ENCODE measurements at regions not wholly inside any gene's neighbourhood (a gene's known extent, or its start where the extent isn't known, plus 50 kb on each side); places are given as distances from the start of the nearest gene placed in this dataset.

DNA sequence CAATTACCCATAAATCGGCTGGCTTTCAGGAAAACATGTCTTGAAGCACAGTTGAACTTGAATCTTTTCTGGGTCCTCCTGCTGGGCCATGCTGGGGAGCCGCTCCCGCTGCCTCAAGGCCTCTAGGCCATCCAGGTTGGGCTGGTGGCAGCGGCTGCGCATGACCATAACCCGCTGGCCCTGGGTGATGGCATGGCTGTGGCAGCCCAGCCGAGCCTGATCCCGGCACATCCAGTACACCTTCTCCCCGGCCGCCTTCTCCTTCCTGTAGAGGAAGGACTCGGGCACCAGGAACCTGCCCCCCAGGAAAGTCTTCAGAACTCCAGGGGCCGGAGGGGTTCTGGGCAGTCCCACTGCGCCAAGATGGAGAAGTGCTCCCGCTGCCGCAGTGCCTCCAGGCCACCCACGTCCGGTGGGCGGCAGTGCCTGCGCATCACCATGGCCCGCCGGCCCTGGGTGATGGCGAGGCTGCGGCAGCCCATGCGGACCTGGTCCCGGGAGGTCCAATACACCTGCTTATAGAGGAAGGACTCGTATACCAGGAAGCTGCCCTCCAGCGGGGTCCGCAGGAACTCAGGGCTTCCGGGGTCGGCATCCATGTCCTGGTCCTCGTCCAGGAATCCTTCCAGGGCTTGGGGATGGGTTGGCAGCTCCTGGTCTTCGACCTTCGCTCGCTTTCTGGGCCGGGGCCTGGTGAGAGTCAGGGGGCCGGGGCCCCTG is 84.3 kb upstream of the FXR1 start:
- H3K4me3 ChIP-seq (ENCODE audit: low read depth, low read length): no peak overlapping the region

DNA sequence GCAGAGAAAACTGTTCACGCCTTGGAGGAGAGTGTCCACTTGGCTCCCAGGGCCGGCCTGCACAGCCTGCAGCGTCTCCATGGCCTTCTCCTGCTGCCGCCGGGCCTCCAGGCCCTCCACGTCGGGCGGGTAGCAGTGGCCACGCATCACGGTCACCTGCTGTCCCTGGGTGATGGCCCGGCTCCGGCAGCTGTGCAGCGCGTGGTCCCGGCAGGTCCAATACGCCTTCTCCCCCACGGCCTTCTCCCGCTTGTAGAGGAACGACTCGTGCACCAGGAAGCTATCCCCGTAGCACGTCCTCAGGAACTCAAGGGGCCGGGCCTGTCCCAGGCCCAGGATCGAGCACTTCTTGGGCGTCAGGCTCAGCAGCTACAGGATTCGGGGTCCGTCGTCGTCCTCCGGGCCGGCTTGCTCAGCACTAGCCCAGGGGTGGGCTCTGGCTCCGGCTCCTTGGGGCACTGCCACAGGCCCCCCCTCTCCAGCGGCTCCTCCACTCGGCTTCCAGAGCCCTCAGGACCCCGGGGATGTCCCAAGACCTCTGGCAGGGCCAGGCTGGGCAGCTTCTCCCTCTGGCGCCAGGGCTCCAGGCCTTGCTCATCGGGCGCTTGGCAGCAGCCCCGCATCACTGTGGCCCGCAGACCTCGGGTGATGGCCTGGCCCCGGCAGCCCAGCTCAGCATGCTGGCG is 83.6 kb upstream of the FXR1 start:
- H3K4me3 ChIP-seq (ENCODE audit: low read depth, low read length): no peak overlapping the region
- no peak for DNase-seq (ENCODE audit: low read depth)

More for the DNA sequence above, 84.3 kb upstream of the FXR1 start:
- DNase-seq (ENCODE audit: low read depth): no peak

DNA sequence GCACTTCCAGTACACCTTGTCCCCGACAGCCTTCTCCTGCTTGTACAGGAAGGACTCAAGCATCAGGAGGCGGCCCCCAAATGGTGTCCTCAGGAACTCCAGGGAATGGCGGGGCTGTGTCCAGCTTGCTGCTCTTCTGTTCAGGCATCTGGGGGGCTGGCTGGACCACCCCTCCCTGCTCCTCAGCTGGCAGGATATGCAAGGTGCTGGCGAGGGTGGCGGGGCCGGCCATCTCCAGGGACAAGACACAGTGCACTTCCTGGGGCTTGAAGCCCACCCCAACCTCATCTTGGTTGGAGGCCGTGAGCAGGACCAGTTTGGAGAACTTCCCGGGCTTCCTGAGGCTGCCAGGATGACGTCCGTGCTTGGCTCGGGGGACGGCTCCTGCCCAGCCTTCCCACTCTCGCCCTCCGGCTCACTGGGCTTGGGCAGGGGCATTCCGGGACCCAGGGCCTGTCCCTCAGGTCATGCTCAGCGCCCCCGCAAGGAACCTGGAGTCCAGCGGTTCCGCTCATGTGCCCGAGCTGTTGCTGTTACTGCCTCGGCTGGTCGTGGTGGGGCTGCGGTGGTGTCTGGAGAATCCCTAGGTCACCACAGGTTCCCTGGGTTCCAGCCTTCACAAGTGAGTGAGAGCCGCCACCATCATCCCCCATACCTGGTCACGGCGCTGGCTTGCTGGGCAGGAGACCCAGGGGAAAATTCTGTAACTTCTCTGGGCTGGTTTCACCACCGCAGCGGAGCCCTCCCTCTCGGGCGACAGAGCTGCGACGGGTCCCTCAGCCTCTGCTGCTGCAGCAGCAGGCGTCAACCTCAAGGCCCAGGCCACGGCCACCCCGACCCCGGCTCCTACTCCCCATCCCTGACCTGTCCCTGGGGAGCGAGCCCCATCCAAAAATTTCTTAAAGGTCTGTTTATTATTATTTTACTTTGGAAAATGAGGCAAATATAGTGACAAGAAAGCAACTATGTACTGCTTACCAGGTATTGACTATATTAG is 82.8 kb upstream of the FXR1 start:
- no peak overlapping the region for H3K4me3 ChIP-seq (ENCODE audit: low read depth, low read length)
- DNase-seq (ENCODE audit: low read depth): no peak

DNA sequence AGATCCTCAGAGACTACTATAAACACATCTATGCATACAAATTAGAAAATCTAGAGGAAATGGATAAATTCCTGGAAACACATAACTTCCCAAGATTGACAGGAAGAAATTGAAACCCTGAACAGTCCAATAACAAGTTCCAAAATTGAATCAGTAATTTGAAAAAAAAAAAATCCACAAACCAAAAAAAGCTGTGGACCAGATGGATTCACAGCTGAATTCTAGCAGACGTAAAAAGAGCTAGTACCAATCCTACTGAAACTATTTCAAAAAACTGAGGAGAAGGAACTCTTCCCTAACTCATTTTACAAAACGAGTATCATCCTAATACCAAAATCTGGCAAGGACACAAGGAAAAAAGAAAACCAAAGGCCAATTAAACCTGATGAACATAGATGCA is 77.0 kb upstream of the FXR1 start:
- H3K4me3 ChIP-seq (ENCODE audit: low read depth, low read length): no peak overlapping the region
- no peak for DNase-seq (ENCODE audit: low read depth)

DNA sequence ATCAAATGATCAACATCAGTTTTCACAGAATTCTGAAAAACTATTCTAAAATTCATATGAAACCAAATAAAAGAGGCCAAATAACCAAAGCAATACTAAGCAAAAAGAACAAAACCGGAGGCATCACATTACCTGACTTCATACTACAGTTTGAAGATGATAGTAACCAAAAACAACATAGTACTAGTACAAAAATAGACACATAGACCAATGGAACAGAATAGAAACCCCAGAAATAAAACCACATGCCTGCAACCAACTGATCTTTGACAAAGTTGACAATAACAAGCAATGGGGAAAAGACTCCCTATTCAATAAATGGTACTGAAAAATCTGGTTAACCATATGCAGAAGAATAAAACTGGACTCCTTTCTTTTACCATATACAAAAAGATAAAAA is 75.7 kb upstream of the FXR1 start:
- no peak overlapping the region for H3K4me3 ChIP-seq (ENCODE audit: low read depth, low read length)
- no peak for DNase-seq (ENCODE audit: low read depth)

DNA sequence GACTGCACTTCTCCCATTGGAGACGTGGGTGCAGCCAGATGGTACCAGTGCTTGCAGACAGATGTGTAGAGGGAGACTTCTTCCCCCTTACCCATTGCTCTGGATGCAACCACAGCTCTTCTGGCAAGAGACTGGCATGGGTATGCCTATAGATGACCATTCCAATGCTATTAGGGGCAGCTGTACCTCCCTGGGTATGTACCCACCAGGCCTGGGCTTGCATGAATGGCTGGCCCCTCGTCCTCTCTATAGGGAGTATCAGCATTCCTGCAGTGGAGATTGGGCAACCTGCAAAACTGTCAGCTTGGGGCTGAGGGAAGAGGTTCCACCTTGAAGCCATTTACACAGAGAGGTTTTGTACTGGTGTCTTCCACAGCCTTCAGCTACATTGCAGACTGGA is 57.6 kb upstream of the FXR1 start:
- no peak overlapping the region for H3K4me3 ChIP-seq (ENCODE audit: low read depth, low read length)
- DNase-seq (ENCODE audit: low read depth): no peak

DNA sequence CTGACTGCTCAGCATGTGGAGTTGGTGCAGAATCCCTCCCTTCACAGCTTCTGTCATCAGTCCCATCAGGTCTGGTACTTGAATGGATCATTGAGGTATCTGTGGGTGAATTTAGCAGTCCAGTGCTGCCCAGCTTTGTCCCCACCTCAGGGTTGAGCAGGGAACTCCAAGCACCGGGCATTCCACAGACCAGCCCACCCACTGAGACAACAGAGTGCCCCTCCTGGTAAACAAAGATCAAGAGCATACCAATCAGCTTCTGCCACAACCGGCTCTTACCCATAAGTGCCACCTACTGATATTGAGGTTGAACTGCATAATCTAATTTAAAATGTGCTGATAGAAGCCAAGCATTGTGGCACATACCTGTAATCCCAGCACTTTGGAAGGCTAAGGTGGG is 57.1 kb upstream of the FXR1 start:
- no peak for DNase-seq (ENCODE audit: low read depth)
- no peak overlapping the region for H3K4me3 ChIP-seq (ENCODE audit: low read depth, low read length)

DNA sequence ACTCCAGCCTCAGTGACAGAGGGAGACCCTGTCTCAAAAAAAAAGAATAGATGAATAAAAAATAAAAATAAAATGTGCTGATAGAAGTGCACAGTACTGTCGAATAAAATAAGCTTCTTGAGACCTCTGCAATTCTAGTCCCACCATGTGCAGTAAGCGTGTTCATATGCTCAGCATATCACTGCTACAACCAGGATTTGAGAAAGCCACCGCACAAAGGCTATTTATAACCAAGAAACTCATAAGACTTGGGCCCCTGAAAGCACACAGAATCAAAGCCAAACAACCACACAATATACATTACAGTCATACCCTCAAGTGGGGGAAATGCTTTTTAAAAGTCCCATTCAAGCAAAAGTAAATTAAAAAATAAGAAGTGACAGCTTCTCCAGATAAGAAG is 56.5 kb upstream of the FXR1 start:
- no peak for DNase-seq (ENCODE audit: low read depth)
- no peak overlapping the region for H3K4me3 ChIP-seq (ENCODE audit: low read depth, low read length)

DNA sequence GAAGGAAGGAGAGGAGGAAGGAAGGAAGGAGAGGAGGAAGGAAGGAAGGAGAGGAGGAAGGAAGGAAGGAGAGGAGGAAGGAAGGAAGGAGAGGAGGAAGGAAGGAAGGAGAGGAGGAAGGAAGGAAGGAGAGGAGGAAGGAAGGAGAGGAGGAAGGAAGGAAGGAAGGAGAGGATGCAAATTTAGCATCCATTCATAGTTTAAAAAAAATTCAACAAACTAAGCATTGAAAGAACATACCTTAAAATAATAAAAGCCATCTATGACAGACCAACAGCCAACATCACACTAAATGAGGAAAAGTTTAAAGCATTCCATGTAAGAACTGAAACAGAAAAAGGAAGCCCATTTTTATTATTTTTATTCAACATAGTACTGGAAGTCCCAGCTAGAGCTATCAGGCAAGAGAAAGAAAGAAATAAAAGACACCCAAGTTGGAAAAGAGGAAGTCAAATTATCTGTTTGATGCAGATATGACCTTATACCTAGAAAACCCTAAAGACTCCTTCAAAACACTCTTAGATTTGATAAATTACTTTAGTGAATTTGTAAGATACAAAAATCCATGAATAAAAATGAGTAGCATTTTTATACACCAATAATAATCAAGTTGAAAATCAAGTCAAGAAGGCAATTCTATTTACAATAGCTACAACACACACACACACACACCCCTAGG is 52.2 kb upstream of the FXR1 start:
- DNase-seq (ENCODE audit: low read depth): no peak
- no peak overlapping the region for H3K4me3 ChIP-seq (ENCODE audit: low read depth, low read length)

All from skeletal muscle cell (primary cell).